Cardiac muscle cell (in vitro differentiated cells and primary cell): ENCODE measurements at regions not wholly inside any gene's neighbourhood (a gene's known extent, or its start where the extent isn't known, plus 50 kb on each side); places are given as distances from the start of the nearest gene placed in this dataset.
"Not testable (repeated sequence)": the region's sequence is repeated elsewhere in the genome, so short reads cannot be mapped to it uniquely, and the experiment has no call there.

Source experiments
- DNase-seq, 2 donors: peaks; one replicate each; pipeline versions ENCODE4 v3.0.0 to v3.0.0-alpha.2; 2010 to 2017; ENCODE audit warnings: low read depth in 1 of 2, low spot score in 1 of 2
- H3K27ac ChIP-seq: fragments of 200-600 bp; sonication (generic); 2 replicates; pipeline ENCODE4 v1.5.1; 2016
- H3K27me3 ChIP-seq: fragments of 200-600 bp; sonication (generic); 2 replicates; pipeline ENCODE4 v1.6.0; 2016; ENCODE audit warnings: control low read depth
- H3K36me3 ChIP-seq: fragments of 200-600 bp; sonication (generic); 2 replicates; pipeline ENCODE4 v1.5.1; 2016; ENCODE audit warnings: control low read depth
- H3K4me1 ChIP-seq: fragments of 200-600 bp; sonication (generic); 2 replicates; pipeline ENCODE4 v1.8.1; 2017; ENCODE audit warnings: low read depth, mild to moderate bottlenecking, mixed run types
- H3K4me3 ChIP-seq: fragments of 200-600 bp; sonication (generic); 2 replicates; pipeline ENCODE4 v1.5.1; 2016; ENCODE audit warnings: mild to moderate bottlenecking
- H3K9me3 ChIP-seq: fragments of 200-600 bp; sonication (generic); 2 replicates; pipeline ENCODE4 v1.5.1; 2017; ENCODE audit warnings: low read depth, mild to moderate bottlenecking, control low read depth
- CTCF ChIP-seq: IDR thresholded peaks from 2 replicates; pipeline ENCODE4 v1.5.1; 2012; ENCODE audit warnings: low read depth, mild to moderate bottlenecking, low read length

GRCh38 chr1:222470252-222470805 is 77.6 kb downstream of the HHIPL2 start:
- H3K9me3 ChIP-seq, H3K4me3 ChIP-seq, H3K4me1 ChIP-seq, H3K27me3 ChIP-seq, H3K36me3 ChIP-seq, DNase-seq, H3K27ac ChIP-seq: not testable (repeated sequence)

- H3K4me1 ChIP-seq, result peaks cover 3% of the 10 kb centered on the region
- no peak for DNase-seq
- no peaks in the 10 kb centered on the region for H3K27me3 ChIP-seq
- no peaks in the 10 kb centered on the region for H3K9me3 ChIP-seq
- H3K36me3 ChIP-seq, result no peaks in the 10 kb centered on the region
- TF ChIP-seq CTCF, result no peak
- H3K4me3 ChIP-seq, result no peak overlapping the region
- no peak overlapping the region for H3K27ac ChIP-seq
These were observed 81.6 kb downstream of the HHIPL2 start for GRCh38 chr1:222466150-222466865.

GRCh38 chr1:222465211-222466041 is 82.5 kb downstream of the HHIPL2 start:
- TF ChIP-seq CTCF, result peak; percentile 98
- Histone ChIP-seq H3K27ac (peak overlapping the region; percentile 53), H3K27me3 (no peaks in the 10 kb centered on the region), H3K4me3 (peak overlapping the region; percentile 16), H3K4me1 (peaks cover 3% of the 10 kb centered on the region), H3K9me3 (no peaks in the 10 kb centered on the region), H3K36me3 (no peaks in the 10 kb centered on the region)
- DNase-seq, result peak; percentile 92 to 99

- Histone ChIP-seq H3K27ac (no peak overlapping the region), H3K4me1 (peaks cover 3% of the 10 kb centered on the region), H3K36me3 (no peaks in the 10 kb centered on the region), H3K4me3 (peak overlapping the region; percentile 16), H3K27me3 (no peaks in the 10 kb centered on the region), H3K9me3 (no peaks in the 10 kb centered on the region)
- DNase-seq, result peak; percentile 41 to 69
- TF ChIP-seq CTCF, result no peak
These were observed 83.1 kb downstream of the HHIPL2 start for GRCh38 chr1:222464841-222465210.

- Histone ChIP-seq H3K4me1 (peaks cover 3% of the 10 kb centered on the region), H3K27me3 (no peaks in the 10 kb centered on the region), H3K4me3 (no peak overlapping the region), H3K9me3 (no peaks in the 10 kb centered on the region), H3K36me3 (no peaks in the 10 kb centered on the region), H3K27ac (no peak overlapping the region)
- TF ChIP-seq CTCF, result no peak
- no peak for DNase-seq
These were observed 84.7 kb downstream of the HHIPL2 start for GRCh38 chr1:222463059-222463730.
